IMR-90 (cell line): ENCODE measurements at regions not wholly inside any gene's neighbourhood (a gene's known extent, or its start where the extent isn't known, plus 50 kb on each side); places are given as distances from the start of the nearest gene placed in this dataset.

Source experiments
- BHLHE40 ChIP-seq: fragments of 150-350 bp; IDR thresholded peaks from 2 replicates; pipeline ENCODE4 v1.6.1; 2016; ENCODE audit warnings: mild to moderate bottlenecking, low read depth, low read length
- CEBPB ChIP-seq: IDR thresholded peaks from 2 replicates; pipeline ENCODE4 v1.6.1; 2012; ENCODE audit warnings: low read depth, low read length, improper control_type of control experiment
- CHD1 ChIP-seq: IDR thresholded peaks from 2 replicates; pipeline ENCODE4 v1.6.1; 2012; ENCODE audit warnings: low read depth, low read length, improper control_type of control experiment
- CTCF ChIP-seq: conservative IDR thresholded peaks from 2 replicates; pipeline ENCODE4 v1.5.1; 2012; ENCODE audit warnings: mild to moderate bottlenecking, low read depth, low read length, improper control_type of control experiment
- ELK1 ChIP-seq: fragments of 150-350 bp; IDR thresholded peaks from 2 replicates; pipeline ENCODE4 v1.6.1; 2016; ENCODE audit warnings: low read depth, mild to moderate bottlenecking, low read length, moderate library complexity, borderline replicate concordance
- MAFK ChIP-seq: IDR thresholded peaks from 2 replicates; pipeline ENCODE4 v1.6.1; 2012; ENCODE audit warnings: low read depth, low read length, improper control_type of control experiment
- MAZ ChIP-seq: IDR thresholded peaks from 2 replicates; pipeline ENCODE4 v1.6.1; 2012; ENCODE audit warnings: low read depth, mild to moderate bottlenecking, low read length, improper control_type of control experiment, moderate library complexity, borderline replicate concordance
- MXI1 ChIP-seq: IDR thresholded peaks from 2 replicates; pipeline ENCODE4 v1.6.1; 2012; ENCODE audit warnings: low read depth, mild to moderate bottlenecking, low read length, moderate library complexity, borderline replicate concordance
- POLR2A ChIP-seq: IDR thresholded peaks from 2 replicates; pipeline ENCODE4 v1.6.1; 2012; ENCODE audit warnings: mild to moderate bottlenecking, low read depth, low read length
- RAD21 ChIP-seq: IDR thresholded peaks from 2 replicates; pipeline ENCODE4 v1.6.1; 2012; ENCODE audit warnings: low read length, improper control_type of control experiment
- RCOR1 ChIP-seq: IDR thresholded peaks from 2 replicates; pipeline ENCODE4 v1.6.1; 2012; ENCODE audit warnings: mild to moderate bottlenecking, low read length, improper control_type of control experiment; ENCODE audit not compliant: insufficient replicate concordance
- RFX5 ChIP-seq: IDR thresholded peaks from 2 replicates; pipeline ENCODE4 v1.8.0; 2012; ENCODE audit warnings: low read depth, mild to moderate bottlenecking, low read length, moderate library complexity
- SMC3 ChIP-seq: fragments of 150-350 bp; IDR thresholded peaks from 2 replicates; pipeline ENCODE4 v1.6.1; 2016; ENCODE audit warnings: low read depth, mild to moderate bottlenecking, antibody characterized with exemption, low read length, moderate library complexity
- USF2 ChIP-seq: fragments of 150-350 bp; IDR thresholded peaks from 2 replicates; pipeline ENCODE4 v1.6.1; 2017; ENCODE audit warnings: mild to moderate bottlenecking, antibody characterized with exemption, low read length, low read depth

GRCh38 chr4:167985565-167985964, 106.8 kb upstream of the ANXA10 start:
- TF ChIP-seq SMC3 = no peak
- no peak for TF ChIP-seq CTCF
- no peak for TF ChIP-seq RFX5
- TF ChIP-seq RAD21 = no peak
- no peak for TF ChIP-seq CHD1
- TF ChIP-seq POLR2A = no peak
- TF ChIP-seq MXI1 = no peak
- no peak for TF ChIP-seq MAZ
- TF ChIP-seq CEBPB = no peak
- TF ChIP-seq BHLHE40 = no peak
- TF ChIP-seq RCOR1 = no peak
- no peak for TF ChIP-seq ELK1
- TF ChIP-seq USF2 = no peak
- TF ChIP-seq MAFK = no peak
